Mucosa of gallbladder (tissue), 1 donor: ENCODE measurements at regions not wholly inside any gene's neighbourhood (a gene's known extent, or its start where the extent isn't known, plus 50 kb on each side); places are given as distances from the start of the nearest gene placed in this dataset.
"Not testable (repeated sequence)": the region's sequence is repeated elsewhere in the genome, so short reads cannot be mapped to it uniquely, and the experiment has no call there.

Experiments
- DNase-seq: peaks from one replicate; pipeline ENCODE4 v3.0.0-alpha.2; 2020; ENCODE audit warnings: low spot score
- donor health status: DM: no; HTN: no; CAD: no.

DNA sequence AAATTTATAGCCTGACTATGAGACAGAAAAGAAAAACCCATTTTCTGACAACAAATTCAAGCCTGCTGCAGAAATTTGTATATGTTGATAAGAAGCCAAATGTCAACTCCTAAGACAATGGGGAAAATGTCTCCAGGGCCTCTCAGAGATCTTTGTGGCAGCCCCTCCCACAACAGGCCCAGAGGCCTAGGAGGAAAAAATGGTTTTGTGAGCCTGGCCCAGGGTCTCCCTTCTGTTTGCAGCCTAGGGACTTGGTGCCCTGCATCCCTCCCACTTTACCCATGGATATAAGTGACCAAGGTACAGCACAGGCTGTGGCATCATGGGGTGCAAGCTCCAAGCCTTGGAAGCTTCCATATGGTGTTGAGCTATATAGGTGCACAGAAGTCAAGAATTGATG lies 740.2 kb downstream of the SEMA5A start:
- no peak for DNase-seq

DNA sequence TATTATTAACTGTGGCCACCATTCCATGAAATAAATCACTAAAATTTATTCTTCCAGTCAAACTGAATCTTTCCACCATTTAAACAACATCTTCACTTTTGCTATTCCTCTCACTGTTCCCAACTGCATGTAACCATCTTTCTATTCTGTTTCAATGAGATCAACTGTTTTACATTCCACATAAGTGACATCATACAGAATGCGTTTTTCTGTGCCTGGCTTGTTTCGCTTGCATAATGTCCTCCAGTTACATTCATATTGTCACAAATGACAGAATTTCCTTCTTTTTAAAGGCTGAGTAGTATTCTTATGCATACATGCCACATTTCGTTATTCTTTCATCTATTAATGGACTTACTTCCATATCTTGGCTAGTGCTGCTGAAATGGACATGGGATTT lies 738.2 kb downstream of the SEMA5A start:
- no peak for DNase-seq

DNA sequence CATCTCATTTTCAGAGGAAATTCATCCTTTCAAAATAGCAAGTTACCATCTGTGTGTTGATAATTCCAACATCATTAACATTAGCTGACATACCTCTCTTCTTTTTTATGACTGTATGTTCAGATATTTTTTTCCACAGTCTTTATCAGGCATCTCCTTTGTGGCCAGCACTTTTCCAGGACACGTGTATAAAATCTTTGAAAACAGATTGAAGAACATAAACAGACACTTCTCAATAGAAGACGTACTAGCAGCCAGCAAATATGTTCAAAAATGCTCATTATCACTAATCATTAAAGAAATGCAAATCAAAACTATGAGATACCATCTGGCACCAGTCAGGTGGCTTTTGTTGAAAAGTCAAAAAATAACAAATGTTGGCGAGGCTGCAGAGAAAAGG lies 734.3 kb downstream of the SEMA5A start:
- DNase-seq = no peak

DNA sequence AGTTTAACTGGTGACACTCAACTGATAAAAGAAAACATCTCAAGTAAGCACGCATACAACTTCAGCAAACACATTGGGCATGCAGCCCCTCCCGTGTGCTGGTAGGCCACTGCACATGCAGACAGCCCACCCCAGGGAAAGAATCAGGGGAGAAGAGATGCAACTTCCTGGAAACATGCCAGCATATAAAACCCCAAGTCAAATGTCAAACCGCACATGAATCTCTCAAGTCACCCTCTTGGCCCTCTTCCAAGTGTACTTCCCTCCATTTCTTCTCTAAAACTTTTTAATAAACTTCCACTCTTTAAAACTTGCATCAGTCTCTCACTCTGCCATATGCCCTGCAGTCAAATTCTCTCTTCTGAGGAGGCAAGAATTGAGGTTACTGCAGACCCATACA lies 732.7 kb downstream of the SEMA5A start:
- DNase-seq = no peak

DNA sequence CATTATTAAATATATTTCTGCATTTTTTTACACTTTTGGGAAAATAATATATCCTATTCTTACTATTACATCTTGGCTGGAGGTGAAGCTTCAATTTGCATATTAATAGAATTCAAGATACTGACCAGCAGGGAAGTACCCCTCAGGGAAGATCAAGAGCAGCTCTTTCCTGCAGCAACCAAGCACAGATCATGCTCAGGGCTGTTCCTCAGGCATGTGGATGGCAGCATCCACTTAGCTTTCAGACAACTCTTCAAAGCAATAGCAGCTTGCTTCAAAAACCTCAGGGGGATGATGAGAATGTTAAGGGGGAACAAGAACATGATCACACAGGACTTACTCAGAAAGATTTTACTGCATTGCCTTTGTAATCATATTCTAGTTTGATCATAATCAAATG lies 731.8 kb downstream of the SEMA5A start:
- DNase-seq = no peak

DNA sequence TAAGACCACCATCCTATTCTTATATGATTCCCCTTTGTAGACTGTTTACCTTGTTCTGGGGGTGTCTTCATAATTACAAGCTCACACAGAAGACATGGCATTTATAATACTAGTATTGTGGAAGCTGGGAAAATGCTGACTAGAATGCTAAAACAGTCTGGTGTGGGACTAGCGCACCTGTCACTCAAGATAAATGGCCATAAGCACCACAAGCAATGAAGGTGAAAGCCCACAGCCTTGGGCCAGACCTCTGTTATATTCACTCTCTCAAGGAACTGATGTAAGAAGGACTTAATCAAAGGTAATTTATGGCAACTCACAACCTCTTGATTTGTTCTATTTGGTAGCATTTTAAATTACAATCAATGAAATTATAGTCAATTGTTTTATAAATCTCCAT lies 721.5 kb downstream of the SEMA5A start:
- DNase-seq = no peak

DNA sequence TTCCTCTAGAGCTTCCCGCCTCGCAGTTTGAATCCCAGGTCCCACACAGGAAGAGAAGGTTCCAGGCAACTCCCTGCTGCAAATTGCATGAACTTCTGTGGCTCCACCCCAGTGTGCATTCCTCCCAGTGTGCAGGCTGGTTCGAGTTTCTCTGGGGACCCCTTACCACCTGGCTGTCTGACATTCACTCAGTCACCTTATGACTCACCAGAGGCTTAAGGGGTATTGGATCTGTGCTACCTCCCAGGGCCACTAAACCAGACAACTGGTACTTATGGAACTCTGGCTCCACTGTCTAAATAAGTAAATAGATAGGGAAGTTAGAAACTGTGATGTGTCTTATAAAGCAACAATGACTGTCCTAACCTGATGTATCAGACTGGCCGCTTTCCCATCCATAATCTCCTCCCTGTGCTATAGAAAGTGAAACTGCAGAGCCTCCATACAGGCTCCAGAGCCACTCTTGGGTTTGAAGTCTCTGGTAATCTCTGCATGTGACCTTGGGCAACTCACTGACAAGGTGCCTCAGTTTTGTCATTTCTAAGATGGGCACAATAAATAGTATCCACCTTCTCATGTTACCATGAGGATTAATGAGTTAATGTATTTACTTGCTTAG lies 720.6 kb downstream of the SEMA5A start:
- no peak for DNase-seq

DNA sequence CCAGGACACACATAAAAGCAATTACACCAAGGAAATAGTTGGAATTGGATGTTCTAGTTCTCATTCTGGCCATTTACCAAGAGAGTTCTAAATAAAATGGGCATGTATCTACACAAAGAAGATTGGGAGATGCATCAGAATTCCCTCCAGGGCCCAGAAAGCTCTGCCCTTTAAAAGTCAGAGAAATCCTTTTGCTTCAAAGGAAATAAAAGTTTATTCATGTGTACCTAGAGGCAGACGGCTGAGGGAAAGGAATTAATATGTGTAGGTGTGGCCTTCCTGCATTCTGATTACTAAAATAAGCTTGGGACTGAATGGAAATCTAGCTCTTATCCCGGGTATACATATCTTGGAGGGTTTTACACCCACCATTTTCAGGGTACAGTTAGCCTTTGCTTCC lies 719.4 kb downstream of the SEMA5A start:
- no peak for DNase-seq

DNA sequence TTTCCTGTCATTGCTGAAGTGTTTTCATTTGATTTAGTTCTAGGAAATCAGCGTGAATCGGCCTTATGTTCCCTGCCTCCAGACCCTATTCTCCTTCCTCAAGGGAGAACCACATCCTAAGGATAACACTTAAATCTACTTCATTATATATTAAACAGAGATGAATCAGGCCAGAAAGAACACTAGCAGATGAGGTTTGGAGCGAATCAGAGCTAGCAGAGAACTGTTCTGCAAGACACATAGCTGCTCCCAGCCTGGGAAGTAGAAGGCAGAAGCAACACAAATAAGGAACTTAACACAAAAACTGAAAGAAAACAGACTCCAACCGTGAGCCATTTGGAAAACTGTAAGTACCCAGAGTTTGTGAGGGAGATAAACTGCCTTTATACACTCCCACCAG lies 718.2 kb downstream of the SEMA5A start:
- DNase-seq = no peak

DNA sequence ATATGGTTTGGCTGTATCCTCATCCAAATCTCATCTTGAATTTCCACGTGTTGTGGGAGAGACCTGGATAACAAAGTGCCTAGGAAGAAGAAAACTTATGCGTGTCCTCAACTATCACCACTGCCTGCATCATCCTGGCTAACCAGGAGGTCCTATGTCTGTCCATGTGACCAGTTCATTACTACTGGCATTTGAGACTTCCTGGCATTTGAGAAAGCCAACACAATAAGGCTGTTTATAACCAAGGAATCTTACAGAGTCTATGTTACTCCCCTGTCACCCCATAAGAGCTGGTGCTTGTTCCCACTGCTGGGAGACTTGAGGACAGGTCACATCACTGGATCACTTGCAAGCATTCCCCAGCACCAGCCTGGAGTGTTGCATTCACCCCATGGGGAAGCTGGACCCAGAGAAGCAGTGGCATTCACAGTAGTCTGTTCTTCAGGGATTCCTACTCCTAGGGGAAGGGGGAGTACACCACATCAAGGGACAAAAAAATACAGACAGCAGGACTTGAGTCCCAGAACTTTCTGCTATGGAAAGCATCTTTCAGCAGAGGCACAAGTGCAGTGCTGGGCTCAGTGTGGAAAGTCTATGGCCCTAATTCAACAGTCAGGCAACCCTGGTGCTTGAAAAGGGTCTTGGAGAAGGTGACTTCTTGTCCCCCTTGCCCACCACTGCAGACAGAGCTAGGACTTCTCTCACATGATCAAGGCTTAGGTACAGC lies 717.1 kb downstream of the SEMA5A start:
- DNase-seq = no peak

DNA sequence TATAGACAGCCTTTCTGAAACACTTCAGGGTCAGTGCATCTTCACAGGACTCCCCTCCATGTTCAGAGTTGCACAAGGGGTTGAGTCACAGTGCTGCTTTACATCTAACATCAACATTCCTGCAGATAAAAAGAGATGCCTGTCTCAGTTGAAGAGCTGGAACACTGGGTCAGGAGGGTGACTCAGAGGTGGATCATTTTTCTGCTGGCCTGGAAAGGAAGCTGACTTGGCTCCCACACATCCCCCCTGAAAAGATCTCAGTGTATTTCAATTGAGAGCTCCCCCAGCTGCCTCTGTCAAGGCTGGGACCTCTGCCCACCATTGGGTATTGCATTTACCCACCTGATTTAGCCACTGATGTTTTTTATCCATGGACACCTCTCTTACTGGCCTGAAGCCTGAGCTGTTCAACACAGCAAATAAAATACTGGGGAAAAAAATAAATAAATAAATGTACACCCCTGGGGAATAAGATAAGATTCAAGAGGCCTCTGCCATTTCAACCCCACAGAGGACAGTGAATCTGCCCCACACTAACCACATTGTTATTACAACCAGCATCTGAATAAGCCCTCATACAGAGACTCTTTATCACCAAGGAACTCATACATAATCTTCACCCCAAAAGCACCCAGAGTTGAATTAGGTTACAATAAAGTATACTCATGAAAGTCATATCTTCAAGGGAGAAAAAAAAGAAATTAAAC lies 716.4 kb downstream of the SEMA5A start:
- peak; percentile 31 for DNase-seq

DNA sequence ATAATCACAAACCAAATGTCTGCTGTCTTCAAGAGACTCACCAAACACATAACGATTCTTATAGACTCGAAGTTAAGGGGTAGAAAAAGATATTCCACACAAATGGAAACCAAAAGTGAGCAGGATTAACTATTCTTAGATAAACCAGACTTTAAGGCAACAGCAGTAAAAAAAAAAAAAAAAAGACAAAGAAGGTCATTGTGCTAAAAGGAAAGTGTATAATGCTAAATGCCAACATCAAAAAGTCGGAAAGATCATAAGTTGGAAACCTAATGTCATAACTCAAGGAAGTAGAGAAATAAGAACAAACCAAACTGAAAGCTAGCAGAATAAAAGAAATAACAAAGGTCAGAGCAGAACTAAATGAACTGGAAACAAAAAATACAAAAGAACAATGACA lies 714.6 kb downstream of the SEMA5A start:
- no peak for DNase-seq

DNA sequence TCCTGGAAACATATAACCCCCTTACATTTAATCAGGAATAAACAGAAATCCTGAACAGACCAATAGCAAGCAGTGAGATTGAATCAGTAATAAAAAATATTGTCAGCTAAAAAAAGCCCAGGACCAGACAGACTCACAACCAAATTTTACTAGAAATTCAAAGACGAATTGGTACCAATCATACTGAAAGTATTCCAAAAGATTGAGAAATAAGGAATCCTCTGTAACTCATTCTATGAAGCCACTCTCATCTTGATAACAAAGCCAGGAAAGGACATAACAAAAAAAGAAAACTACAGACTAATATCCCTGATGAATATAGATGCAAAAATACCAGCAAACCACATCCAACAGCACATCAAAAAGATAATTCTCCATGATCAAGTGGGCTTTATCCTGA lies 714.0 kb downstream of the SEMA5A start:
- no peak for DNase-seq

DNA sequence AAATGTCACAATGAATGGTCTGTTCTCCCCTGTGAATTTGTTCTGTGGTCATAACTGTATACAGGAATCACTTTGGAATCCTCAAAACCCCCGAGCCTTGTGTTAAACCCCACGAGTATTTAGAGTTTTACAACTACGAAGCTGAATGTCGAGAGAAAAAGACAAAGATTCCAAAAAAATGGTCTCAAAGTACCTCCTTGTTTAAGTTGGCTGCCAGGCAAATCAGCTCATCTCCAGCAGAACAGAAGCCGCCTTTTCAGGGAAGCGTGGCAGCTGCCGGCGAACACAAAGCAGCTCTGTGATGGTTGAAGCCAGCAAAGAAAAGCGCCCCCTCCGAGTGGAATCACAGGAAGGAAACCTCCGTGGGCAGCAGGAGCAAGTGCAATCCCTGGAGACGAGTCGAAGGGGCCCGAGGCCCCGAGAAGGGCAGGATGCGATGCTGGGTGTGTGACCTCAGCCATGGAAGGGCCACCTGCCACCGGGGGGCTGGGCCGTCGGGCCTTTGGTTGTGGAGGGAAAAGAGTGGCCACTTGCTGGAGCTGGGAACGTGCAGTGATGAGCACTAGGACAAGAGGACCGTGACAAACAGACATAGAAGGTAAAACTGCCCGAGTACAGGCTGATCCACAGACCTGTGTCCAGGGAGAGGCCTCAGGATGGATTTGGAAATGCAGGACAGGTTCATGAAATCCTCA lies 706.4 kb downstream of the SEMA5A start:
- DNase-seq = no peak

DNA sequence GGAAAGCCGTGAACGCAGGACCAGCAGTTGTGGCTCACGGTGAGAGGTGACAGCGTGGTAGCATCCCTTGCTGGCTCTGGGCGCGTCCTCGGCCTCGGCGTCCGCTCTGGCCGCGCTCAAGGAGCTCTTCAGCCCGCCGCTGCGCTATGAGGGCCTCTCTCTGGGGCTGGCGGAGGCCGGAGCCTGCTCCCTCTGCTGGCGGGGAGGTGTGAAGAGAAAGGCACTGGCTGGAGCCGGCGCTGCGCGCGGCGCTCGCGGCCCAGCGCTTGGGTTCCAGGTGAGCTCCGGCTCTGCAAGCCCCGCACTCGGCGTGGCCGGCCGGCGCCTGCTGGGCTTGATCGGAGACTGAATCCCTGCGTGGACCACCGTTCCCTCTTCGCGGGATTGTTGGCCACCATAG lies 705.6 kb downstream of the SEMA5A start:
- no peak for DNase-seq

DNA sequence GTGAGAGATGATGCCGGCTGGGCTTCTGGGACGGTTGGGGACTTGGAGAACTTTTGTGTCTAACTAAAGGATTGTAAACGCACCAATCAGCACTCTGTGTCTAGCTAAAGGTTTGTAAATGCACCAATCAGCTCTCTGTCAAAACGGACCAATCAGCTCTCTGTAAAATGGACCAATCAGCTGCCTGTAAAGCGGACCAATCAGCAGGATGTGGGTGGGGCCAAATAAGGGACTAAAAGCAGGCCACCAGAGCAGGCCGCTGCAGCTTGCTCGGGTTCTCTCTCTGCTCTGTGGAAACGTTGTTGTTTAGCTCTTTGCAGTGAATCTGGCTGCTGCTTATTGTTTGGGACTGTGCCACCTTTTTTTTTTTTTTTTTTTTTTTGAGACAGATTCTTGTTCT lies 705.1 kb downstream of the SEMA5A start:
- not testable (repeated sequence) for DNase-seq

DNA sequence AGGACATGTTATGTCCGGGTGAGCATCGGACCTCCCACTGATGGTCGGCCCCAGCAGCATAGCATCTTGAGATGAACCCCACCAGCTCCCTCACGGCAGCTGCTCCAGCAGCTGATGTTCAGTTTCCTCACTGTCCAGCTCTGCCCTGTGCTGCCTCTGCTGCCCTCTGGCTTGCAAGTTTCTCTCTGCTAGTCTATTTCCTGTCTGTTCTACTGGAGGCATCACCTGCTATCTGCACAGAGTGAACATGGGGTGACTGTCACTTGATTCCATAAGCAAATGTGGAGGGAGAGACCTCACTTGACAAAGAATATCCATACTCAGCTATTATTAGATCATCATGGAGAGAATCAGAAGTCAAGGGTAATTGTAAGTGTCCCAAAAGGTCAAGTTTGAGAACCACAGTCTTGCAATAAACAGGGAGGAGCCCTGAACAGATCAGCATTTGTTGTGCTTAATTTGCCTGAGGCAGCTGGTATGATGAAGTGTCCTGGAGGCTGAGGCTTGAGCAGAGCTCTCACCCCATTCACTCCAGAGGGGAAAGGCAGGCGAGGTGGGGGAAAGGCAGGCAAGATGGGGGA lies 702.8 kb downstream of the SEMA5A start:
- DNase-seq = no peak

DNA sequence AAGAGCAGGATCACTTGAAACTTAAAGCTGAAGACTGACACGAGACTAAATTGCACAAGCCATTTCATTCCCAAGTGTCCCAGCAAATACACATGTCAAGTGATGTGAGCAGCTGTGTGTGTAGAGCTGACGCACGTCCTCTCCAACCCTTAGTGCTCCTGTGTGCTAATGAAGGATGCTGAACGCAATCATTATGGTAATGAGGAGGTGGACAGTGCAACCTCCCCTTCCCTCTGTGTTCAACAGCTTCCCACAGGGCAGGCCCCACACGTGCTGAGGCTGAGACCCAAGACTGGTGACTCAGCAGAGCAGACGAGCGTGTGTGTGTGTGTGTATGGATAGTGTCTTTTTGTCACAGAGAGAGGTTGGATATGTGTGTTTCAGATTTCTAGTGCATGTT lies 702.1 kb downstream of the SEMA5A start:
- peak; percentile 48 for DNase-seq

DNA sequence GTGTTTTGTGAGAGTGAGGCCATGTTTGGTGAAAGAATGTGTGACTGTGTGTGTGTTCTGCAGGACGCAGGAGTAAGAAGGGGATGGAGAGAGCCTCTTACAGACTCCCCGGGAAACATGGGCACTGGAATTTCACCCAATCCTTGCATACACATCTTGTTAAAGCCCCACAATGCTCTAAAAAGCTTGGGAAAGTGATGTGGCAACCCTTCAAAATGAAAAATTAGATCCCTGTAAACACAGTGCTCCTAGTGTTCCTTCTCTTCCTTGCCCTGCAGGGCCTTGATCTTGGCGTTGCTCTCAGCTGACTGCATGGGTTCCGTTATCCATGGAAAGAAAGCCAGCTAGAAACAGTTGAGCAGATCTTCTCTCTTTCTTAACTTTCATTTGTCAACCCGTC lies 701.7 kb downstream of the SEMA5A start:
- no peak for DNase-seq

DNA sequence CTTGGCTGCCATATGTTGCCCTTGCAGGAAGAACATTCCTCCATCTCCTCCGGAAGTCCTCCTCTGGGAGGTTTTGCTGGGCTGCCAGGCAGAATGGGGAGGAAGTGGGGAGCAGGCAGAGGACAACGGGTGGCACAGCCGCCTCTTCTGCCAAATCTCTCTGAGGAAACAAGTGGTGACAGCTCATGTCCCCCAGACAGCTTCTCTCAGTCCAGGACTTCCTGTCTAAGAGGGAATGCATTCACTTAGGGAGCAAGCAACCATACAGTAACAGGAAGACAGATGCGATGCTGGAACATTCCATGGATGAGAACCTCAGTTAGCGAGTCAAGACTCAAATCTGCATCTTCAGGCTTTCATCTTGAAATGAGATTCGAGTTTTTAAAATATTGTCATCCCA lies 701.0 kb downstream of the SEMA5A start:
- no peak for DNase-seq

DNA sequence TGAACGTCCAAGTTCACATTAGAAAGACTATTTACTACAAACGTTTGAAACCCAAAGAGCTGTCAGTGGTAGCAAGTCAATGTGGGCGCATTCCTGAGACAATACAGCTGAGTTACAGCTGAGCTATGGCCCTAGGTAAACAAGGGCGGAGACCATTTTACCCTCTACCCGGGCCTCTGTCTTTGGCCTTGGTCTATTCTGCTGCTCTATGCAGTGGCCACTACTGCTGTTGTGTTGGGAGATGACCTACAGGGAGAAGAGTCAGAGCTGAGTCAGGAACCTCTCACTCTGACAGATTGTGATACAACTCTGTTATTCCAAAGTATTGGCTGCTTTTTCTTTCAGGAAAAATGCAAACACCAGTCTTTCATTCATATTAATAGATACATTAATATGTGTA lies 700.6 kb downstream of the SEMA5A start:
- DNase-seq = no peak

DNA sequence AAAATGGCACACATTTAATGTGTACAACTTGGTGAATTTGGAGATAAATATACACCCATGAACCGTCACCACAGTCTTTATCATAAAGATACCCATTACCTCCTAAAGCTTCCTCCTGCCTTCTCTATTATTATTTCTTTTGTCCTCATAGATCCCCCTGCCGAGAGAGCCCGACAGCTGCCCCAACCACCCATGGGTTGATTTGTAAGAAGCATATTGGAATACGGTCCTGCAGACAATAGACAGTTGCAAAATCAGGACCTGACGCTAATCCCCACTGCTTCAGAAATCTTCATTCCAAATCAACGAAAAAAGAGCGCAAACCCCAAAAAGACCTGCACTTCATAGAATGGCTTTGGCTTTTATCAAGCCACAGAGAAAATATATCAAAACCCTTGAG lies 697.5 kb downstream of the SEMA5A start:
- no peak for DNase-seq
